HT1080 (cell line): ENCODE measurements at regions not wholly inside any gene's neighbourhood (a gene's known extent, or its start where the extent isn't known, plus 50 kb on each side); places are given as distances from the start of the nearest gene placed in this dataset.
A peak's percentile ranks its signal among the peaks of the same experiment; 100 is the strongest.
"Not testable (repeated sequence)": the region's sequence is repeated elsewhere in the genome, so short reads cannot be mapped to it uniquely, and the experiment has no call there.

Experiments used
- DNase-seq: peaks from one replicate; pipeline ENCODE4 v3.0.0-alpha.2; 2015; ENCODE audit warnings: low read depth

GRCh38 chr4:103422467-103423219, 224.5 kb upstream of the CENPE start:
- DNase-seq = no peak

- no peak for DNase-seq
Measured at GRCh38 chr4:103415801-103416200, 217.7 kb upstream of the CENPE start.

DNA sequence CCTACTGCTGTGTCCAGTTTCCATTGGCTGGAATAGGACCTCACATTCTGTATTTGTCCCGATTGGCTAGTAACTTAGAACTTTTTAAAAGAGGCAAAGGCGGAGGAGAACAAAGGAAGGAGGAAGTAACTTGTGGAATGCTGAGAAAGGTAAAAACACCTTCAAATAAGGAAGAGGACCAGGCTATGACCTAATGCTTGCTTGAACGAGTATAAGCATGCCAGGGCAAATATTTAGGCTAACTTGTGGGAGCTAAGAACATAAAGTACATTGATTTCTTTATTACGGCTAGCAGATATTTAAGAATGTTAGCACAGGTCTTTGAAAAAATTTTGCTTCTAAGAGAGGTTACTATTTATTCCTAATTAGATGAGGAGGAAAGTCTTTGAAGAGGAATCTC, 214.5 kb upstream of the CENPE start:
- DNase-seq = not testable (repeated sequence)

DNA sequence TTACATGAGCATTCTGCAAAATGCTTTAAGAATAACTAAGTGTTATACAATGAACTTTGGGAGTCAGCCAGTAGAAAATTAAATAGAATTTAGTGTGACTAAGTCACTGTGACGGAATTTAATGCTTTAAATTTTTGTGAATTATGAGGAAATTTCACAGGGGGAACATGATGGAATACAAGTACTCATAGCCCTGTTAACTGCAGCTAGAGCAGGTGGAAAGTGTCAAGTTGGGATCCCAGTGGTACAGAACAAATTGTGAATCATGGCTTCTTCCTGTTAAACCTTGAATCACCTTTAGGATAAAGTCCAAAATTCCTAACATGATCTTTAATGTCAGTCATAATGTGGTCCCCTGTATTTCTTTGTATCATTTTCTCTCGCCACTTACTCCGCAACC, 212.2 kb upstream of the CENPE start:
- no peak for DNase-seq

- DNase-seq = no peak
Measured at GRCh38 chr4:103405415-103405814, 207.3 kb upstream of the CENPE start.

DNA sequence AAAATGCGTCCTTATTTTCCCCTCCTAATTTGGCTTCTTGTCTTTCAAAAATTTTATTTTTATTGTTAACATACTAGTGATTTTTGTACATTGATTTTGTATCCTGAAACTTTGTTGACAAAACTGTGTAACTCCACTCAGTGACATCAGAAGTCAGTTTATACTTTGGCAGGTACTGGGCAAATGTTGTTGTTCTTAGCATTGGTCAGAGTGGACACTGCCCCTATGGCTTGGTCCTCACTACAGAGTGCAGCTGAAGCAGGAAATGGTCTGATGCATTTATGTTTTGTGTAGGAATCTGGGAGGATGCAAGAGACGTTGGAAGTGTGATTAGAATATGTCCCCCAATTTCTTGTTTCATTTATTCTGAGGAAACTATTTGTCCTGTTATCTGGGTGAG, 205.5 kb upstream of the CENPE start:
- no peak for DNase-seq

- DNase-seq = no peak
Measured at GRCh38 chr4:103402198-103402597, 204.1 kb upstream of the CENPE start.

- DNase-seq = peak; percentile 81
Measured at GRCh38 chr4:103400405-103400804, 202.3 kb upstream of the CENPE start.

GRCh38 chr4:103397541-103397940, 199.4 kb upstream of the CENPE start:
- no peak for DNase-seq

- not testable (repeated sequence) for DNase-seq
Measured at GRCh38 chr4:103387508-103388011, 189.4 kb upstream of the CENPE start.

DNA sequence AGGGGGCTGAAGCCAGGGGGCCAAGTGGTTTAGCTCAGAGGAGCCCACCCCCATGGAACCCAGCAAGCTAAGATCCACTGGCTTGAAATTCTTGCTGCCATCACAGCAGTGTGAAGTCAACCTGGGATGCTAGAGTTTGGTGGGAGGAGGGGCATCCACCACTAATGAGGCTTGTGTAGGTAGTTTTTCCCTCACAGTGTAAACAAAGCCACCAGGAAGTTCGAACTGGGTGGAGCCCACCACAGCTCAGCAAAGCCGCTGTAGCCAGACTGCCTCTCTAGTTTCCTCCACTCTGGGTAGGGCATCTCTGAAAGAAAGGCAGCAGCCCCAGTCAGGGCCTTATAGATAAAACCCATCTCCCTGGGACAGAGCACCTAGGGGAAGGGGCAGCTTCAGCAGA, 187.4 kb upstream of the CENPE start:
- DNase-seq = not testable (repeated sequence)

GRCh38 chr4:103375278-103375677, 177.1 kb upstream of the CENPE start:
- peak; percentile 89 for DNase-seq

DNA sequence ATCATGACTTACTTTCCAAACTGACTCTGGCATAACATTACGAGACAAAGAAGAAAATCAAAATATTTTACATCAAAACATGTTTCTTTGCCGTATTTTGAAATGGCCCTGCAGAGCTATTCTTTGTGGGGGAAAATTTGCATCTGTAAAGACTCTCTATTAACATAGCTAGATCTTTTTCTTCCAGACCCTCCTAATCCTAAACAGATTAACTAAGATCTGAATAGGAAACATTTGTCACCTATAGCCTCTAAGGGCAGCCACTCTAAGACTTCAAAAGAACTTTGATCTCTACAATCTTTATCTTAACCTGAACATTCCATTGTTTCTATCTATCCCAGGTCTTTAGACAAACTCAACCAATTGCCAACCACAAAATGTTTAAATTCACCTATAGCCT, 176.6 kb upstream of the CENPE start:
- no peak for DNase-seq

DNA sequence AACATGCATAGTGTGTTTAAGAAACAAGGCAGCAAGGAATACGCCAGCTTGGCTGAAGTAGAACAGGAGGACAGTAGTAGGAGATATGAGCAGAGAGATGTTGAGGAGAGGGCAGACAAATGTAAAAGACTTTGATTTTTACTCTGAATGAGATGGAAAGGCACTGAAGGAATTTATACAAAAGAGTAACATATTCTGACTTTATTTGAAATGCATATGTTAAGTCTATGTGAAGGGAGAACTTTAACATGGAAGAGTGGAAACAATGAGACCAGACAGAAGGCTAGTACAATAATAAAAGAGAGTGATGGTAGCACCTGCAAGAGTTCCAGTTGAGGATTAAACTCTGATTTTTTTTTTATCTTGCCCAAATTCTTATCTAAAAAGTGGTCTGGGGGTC, 176.2 kb upstream of the CENPE start:
- DNase-seq = no peak

- peak; percentile 38 for DNase-seq
Measured at GRCh38 chr4:103372002-103372558, 173.9 kb upstream of the CENPE start.

- DNase-seq = no peak
Measured at GRCh38 chr4:103370336-103370735, 172.2 kb upstream of the CENPE start.

GRCh38 chr4:103365285-103365684, 167.1 kb upstream of the CENPE start:
- DNase-seq = no peak

- DNase-seq = no peak
Measured at GRCh38 chr4:103364083-103364482, 165.9 kb upstream of the CENPE start.

DNA sequence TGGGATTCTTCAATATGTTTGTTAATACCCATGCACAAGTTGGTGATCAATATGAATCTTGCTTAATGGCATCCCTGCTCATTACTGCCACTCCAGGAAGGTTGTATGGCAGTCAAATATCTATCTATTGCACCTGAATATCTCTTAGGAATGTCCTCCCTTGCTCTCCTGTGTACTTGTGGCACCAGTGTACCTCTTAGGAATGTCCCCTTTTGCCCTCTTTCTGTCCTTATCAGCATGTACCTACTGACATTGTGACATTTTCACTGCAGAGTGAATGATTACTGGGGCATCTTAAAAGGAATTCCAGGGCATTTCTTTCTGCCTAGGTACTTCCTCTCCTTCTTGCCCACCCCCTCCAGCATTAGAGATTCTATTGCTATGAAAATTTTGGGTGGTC, 163.8 kb upstream of the CENPE start:
- no peak for DNase-seq

- DNase-seq = no peak
Measured at GRCh38 chr4:103359900-103360299, 161.8 kb upstream of the CENPE start.

DNA sequence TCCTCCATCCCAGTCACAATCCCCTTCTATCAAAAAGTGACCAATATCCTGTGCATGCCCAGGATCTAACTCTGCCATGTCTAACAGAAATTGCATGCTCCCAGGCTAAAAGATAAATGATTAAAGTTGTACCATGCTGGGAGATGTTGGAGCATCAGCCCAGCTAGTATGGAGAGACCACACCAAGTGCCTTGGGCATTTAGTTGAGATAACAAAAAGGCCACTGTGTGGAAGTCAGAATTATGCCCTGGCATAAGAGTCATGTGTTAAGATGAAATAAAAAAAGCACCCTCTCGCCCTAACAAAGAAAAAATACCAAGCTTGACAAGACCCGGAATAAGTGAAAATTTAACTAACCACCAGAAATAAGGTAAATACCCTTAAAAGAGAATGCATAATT, 155.9 kb upstream of the CENPE start:
- no peak for DNase-seq

DNA sequence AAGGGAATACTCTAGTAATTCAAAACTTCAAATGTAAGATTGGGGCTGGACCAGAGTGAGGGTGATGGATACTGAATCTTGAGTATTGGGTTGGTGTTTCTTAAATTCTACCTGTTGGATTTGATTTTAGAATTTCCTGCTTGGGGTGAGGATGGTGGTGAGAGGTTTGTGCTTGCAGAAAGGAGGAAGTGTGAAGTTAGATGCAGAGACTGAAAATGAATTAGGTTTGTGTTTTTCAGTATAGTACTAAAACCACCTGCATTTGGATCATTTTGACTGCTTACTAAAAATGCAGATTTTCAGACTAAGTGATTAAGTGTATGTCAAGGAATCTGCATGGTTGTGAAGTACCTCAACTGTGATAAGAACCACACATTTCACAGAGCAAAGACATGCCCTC, 131.5 kb upstream of the CENPE start:
- DNase-seq = no peak

DNA sequence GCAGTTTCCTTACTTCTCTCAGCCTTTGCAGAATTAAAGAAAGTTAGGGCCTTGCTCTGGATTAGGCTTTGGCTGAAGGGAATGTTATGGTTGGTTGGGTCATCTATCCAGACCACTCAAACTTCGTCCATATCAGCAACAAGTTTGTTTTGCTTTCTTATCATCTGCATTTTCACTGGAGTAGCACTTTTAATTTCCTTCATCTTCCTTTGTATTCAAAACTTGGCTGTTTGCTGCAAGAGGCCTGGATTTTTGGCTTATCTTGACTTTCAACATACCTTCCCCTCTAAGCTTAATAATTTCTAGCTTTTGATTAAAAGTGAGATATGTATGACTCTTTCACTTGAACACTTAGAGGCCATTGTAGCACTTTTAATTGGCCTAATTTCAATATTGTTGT, 126.7 kb upstream of the CENPE start:
- no peak for DNase-seq
